ENCODE measurements at regions not wholly inside any gene's neighbourhood (a gene's known extent, or its start where the extent isn't known, plus 50 kb on each side); places are given as distances from the start of the nearest gene placed in this dataset.

- no peak for DNase-seq
Measured at GRCh38 chr5:13331585-13331984, 612.9 kb downstream of the DNAH5 start.

GRCh38 chr5:13328316-13328715 lies 616.2 kb downstream of the DNAH5 start:
- no peak for DNase-seq

GRCh38 chr5:13325765-13326164 lies 618.7 kb downstream of the DNAH5 start:
- DNase-seq: no peak

GRCh38 chr5:13322769-13323168 lies 621.7 kb downstream of the DNAH5 start:
- DNase-seq: no peak

- no peak for DNase-seq
Measured at GRCh38 chr5:13317654-13318053, 626.8 kb downstream of the DNAH5 start.

- DNase-seq: no peak
Measured at GRCh38 chr5:13316176-13316575, 628.3 kb downstream of the DNAH5 start.

- DNase-seq: no peak
Measured at GRCh38 chr5:13307480-13307879, 637.0 kb downstream of the DNAH5 start.

GRCh38 chr5:13303445-13303844 lies 641.0 kb downstream of the DNAH5 start:
- DNase-seq: no peak

GRCh38 chr5:13278811-13279210 lies 665.7 kb downstream of the DNAH5 start:
- no peak for DNase-seq

- no peak for DNase-seq
Measured at GRCh38 chr5:13278148-13278547, 666.3 kb downstream of the DNAH5 start.

- DNase-seq: no peak
Measured at GRCh38 chr5:13276156-13276555, 668.3 kb downstream of the DNAH5 start.

GRCh38 chr5:13263701-13264100 lies 680.8 kb downstream of the DNAH5 start:
- no peak for DNase-seq

GRCh38 chr5:13253111-13253510 lies 691.4 kb downstream of the DNAH5 start:
- DNase-seq: no peak

GRCh38 chr5:13252699-13253098 lies 691.8 kb downstream of the DNAH5 start:
- DNase-seq: no peak

- DNase-seq: no peak
Measured at GRCh38 chr5:13251623-13252376, 692.7 kb downstream of the DNAH5 start.

GRCh38 chr5:13250464-13251291 lies 693.8 kb downstream of the DNAH5 start:
- DNase-seq: no peak

- DNase-seq: no peak
Measured at GRCh38 chr5:13249854-13250253, 694.6 kb downstream of the DNAH5 start.

- DNase-seq: no peak
Measured at GRCh38 chr5:13248253-13248652, 696.2 kb downstream of the DNAH5 start.

- DNase-seq: no peak
Measured at GRCh38 chr5:13246053-13246452, 698.4 kb downstream of the DNAH5 start.

GRCh38 chr5:13244151-13244550 lies 700.3 kb downstream of the DNAH5 start:
- DNase-seq: no peak

GRCh38 chr5:13227513-13227912 lies 717.0 kb downstream of the DNAH5 start:
- no peak for DNase-seq

GRCh38 chr5:13218518-13218917 lies 726.0 kb downstream of the DNAH5 start:
- DNase-seq: no peak

GRCh38 chr5:13217636-13218035 lies 726.9 kb downstream of the DNAH5 start:
- DNase-seq: no peak

- no peak for DNase-seq
Measured at GRCh38 chr5:13215806-13216205, 728.7 kb downstream of the DNAH5 start.

All from NCI-H187 (cell line).